Karpas-422 (cell line): ENCODE measurements at regions not wholly inside any gene's neighbourhood (a gene's known extent, or its start where the extent isn't known, plus 50 kb on each side); places are given as distances from the start of the nearest gene placed in this dataset.
"Not testable (repeated sequence)": the region's sequence is repeated elsewhere in the genome, so short reads cannot be mapped to it uniquely, and the experiment has no call there.

ENCODE experiments used
- DNase-seq: peaks from one replicate; pipeline ENCODE4 v3.0.0-alpha.2; 2015
- H2AFZ ChIP-seq: fragments of 200-600 bp; sonication (generic); 2 replicates; pipeline ENCODE4 v1.6.1; 2014; ENCODE audit warnings: antibody characterized with exemption, low read length, mixed read lengths
- H3K27ac ChIP-seq: fragments of 200-600 bp; sonication (generic); 2 replicates; pipeline ENCODE4 v1.5.1; 2014; ENCODE audit warnings: mild to moderate bottlenecking, low read length, moderate library complexity
- H3K27me3 ChIP-seq: fragments of 200-600 bp; sonication (generic); 2 replicates; pipeline ENCODE4 v1.6.1; 2014; ENCODE audit warnings: low read length, mixed read lengths
- H3K36me3 ChIP-seq: fragments of 200-600 bp; sonication (generic); 2 replicates; pipeline ENCODE4 v1.6.1; 2014; ENCODE audit warnings: low read length, mixed read lengths; ENCODE audit not compliant: insufficient read depth
- H3K4me1 ChIP-seq: fragments of 200-600 bp; sonication (generic); 2 replicates; pipeline ENCODE4 v1.6.1; 2014; ENCODE audit warnings: mild to moderate bottlenecking, low read length, mixed read lengths
- H3K4me2 ChIP-seq: fragments of 200-600 bp; sonication (generic); 2 replicates; pipeline ENCODE4 v1.6.1; 2014; ENCODE audit warnings: low read length, low read depth, mild to moderate bottlenecking; ENCODE audit not compliant: poor library complexity, severe bottlenecking
- H3K4me3 ChIP-seq: fragments of 200-600 bp; sonication (generic); 2 replicates; pipeline ENCODE4 v1.5.1; 2014; ENCODE audit warnings: mild to moderate bottlenecking, antibody characterized with exemption, low read length, mixed read lengths
- H3K79me2 ChIP-seq: fragments of 200-600 bp; sonication (generic); 2 replicates; pipeline ENCODE4 v1.6.1; 2014; ENCODE audit warnings: mild to moderate bottlenecking, low read length, mixed read lengths
- H3K9ac ChIP-seq: fragments of 200-600 bp; sonication (generic); 2 replicates; pipeline ENCODE4 v1.6.0; 2014; ENCODE audit warnings: low read length
- H3K9me2 ChIP-seq: fragments of 200-600 bp; sonication (generic), shearing (Covaris generic); replicated peaks from 2 replicates; pipeline ENCODE4 v1.6.0; 2014; ENCODE audit warnings: mild to moderate bottlenecking, low read length, moderate library complexity; ENCODE audit not compliant: insufficient read depth
- H3K9me3 ChIP-seq: fragments of 300-700, 200-600 bp; sonication (generic); 2 replicates; pipeline ENCODE4 v1.6.1; 2014; ENCODE audit warnings: low read length, mixed read lengths
- H4K20me1 ChIP-seq: fragments of 200-600 bp; sonication (generic); 2 replicates; pipeline ENCODE4 v1.6.1; 2014; ENCODE audit warnings: mild to moderate bottlenecking, antibody characterized with exemption, low read length, low read depth; ENCODE audit not compliant: insufficient read depth

DNA sequence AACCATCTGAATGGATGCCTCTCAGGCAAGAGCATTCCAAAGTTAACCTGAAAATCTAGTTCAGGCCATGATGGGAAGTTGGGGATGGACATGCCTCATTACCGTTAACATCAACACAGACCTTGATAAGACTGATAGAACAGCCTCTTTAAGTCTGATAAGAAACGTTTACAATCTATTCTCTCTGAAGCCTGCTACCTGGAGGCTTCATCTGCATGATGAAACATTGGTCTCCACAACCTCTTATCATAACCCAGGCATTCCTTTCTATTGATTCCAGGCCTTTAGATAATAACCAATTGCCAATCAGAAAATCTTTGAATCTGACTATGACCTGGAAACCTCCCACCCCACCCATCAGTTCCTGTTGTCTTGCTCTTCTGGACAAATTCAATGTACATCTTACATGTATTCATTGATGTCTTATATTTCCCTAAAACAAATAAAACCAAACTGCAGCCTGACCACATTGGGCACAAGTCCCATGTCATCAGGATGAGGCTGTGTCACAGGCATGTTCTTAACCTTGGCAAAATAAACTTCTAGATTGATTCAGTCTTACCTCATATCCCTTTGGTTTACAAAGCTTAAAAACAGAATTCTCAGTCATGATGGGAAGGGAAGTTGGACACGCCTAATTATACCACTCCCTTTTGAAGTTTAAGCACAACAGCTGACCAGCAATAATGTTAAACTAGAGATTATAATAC lies 843.8 kb upstream of the SPRY2 start:
- no peak for DNase-seq
- H3K4me3 ChIP-seq, result no peak overlapping the region

DNA sequence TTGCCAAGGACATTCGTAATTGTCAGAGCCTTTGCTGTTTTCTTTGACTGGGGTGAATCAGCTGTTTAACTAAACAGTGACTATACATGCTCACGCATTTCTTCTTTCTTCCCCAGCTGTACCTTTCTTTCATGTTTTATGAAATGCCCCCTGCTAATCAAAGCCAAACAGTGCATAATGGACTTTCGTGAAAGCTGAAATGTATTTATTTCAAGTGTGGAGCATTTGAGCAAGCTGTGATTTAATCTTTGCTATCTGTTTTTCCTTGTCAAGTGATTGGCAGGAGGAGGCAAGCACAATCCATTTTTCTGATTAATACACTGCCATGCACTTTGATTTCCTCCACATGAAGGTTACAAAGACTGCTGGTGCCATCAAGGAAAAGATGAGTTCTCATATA lies 831.7 kb upstream of the SPRY2 start:
- no peak for DNase-seq
- Histone ChIP-seq H3K27ac (no peak overlapping the region), H3K4me1 (no peaks in the 10 kb centered on the region), H3K36me3 (no peaks in the 10 kb centered on the region), H4K20me1 (no peaks in the 10 kb centered on the region), H3K9me3 (no peaks in the 10 kb centered on the region), H3K9ac (no peak overlapping the region), H3K4me2 (no peak overlapping the region), H3K79me2 (no peaks in the 10 kb centered on the region), H3K9me2 (no peaks in the 10 kb centered on the region), H3K4me3 (no peak overlapping the region), H2AFZ (no peak overlapping the region), H3K27me3 (no peaks in the 10 kb centered on the region)

More for the DNA sequence above, 843.8 kb upstream of the SPRY2 start:
- Histone ChIP-seq H3K4me2 (no peak overlapping the region), H4K20me1 (no peaks in the 10 kb centered on the region), H3K9me3 (peaks cover 3% of the 10 kb centered on the region; the same call in 1 of the 2 replicates), H3K9me2 (no peaks in the 10 kb centered on the region), H3K27me3 (no peaks in the 10 kb centered on the region), H3K9ac (no peak overlapping the region), H3K36me3 (no peaks in the 10 kb centered on the region), H3K79me2 (no peaks in the 10 kb centered on the region), H2AFZ (no peak overlapping the region), H3K4me1 (no peaks in the 10 kb centered on the region), H3K27ac (no peak overlapping the region)

DNA sequence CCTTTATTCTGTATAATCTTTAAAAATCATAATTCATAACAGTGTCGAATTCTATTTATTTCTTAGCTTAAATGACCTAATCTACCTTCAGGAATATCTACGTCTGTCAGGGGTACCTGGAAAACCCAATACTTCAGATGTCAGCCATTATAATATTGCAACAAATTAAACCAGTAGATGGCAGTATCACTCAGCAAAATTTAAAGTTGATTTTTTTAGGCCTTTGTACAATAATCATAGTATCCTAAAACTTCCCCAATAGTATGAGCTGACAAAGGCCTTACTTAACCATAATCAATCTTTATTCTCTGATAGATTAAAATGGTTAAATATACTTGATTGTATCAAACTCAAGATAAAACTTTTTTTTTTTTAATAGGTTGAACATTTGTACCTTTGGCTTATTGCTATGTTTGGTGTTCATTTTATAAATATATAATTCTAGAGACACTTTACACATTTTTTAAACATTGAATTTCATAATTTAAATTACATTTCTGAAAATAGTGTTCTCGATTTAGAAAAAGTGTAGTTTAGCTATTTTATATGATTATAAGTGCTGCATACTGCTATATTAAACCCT lies 830.2 kb upstream of the SPRY2 start:
- H3K9me2 ChIP-seq, result no peaks in the 10 kb centered on the region
- no peak overlapping the region for H3K4me2 ChIP-seq
- H2AFZ ChIP-seq, result no peak overlapping the region
- no peaks in the 10 kb centered on the region for H3K36me3 ChIP-seq
- no peaks in the 10 kb centered on the region for H4K20me1 ChIP-seq
- H3K9me3 ChIP-seq, result no peaks in the 10 kb centered on the region
- H3K79me2 ChIP-seq, result no peaks in the 10 kb centered on the region
- no peaks in the 10 kb centered on the region for H3K27me3 ChIP-seq
- H3K27ac ChIP-seq, result no peak overlapping the region
- no peaks in the 10 kb centered on the region for H3K4me1 ChIP-seq
- peak; percentile 69 for DNase-seq
- H3K4me3 ChIP-seq, result no peak overlapping the region
- H3K9ac ChIP-seq, result no peak overlapping the region

DNA sequence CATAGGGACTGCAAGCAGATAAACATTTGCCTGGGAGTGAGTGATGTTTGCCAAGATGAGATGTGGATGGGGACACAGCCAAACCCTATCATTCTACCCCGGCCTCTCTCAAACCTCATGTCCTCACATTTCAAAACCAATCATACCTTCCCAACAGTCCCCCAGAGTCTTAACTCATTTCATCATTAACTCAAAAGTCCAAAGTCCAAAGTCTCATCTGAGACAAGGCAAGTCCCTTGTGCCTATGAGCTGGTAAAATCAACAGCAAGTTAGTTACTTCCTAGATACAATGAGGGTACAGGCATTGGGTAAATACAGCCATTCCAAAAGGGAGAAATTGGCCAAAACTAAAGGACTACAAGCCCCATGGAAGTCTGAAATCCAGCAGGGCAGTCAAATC lies 822.9 kb upstream of the SPRY2 start:
- not testable (repeated sequence) for H3K4me1 ChIP-seq, H3K4me3 ChIP-seq, H3K27me3 ChIP-seq, H3K36me3 ChIP-seq, DNase-seq, H3K9me3 ChIP-seq, H3K79me2 ChIP-seq, H4K20me1 ChIP-seq, H3K4me2 ChIP-seq, H3K9me2 ChIP-seq, H2AFZ ChIP-seq, H3K27ac ChIP-seq, H3K9ac ChIP-seq

DNA sequence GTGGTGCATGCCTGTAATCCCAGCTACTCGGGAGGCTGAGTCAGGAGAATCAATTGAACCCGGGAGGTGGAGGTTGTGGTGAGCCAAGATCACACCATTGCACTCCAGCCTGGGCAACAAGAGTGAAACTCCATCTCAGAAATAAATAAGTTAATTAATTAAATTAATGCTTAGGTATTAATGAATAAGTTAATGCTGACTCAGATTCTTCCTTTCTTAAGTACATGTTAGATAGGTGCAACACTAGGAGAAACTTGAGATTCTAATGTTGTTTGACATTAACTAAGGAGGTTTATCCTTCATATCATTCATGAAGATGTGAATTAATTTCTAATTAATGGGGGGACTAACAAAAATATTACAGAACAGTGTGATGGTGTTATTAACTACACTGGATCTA lies 812.6 kb upstream of the SPRY2 start:
- H3K9ac ChIP-seq, result no peak overlapping the region
- DNase-seq, result no peak
- H3K9me3 ChIP-seq, result peaks cover 13% of the 10 kb centered on the region
- no peak overlapping the region for H3K27ac ChIP-seq
- no peak overlapping the region for H3K4me2 ChIP-seq
- no peaks in the 10 kb centered on the region for H3K9me2 ChIP-seq
- no peak overlapping the region for H3K4me3 ChIP-seq
- no peaks in the 10 kb centered on the region for H4K20me1 ChIP-seq
- H2AFZ ChIP-seq, result no peak overlapping the region
- H3K79me2 ChIP-seq, result no peaks in the 10 kb centered on the region
- no peaks in the 10 kb centered on the region for H3K27me3 ChIP-seq
- H3K36me3 ChIP-seq, result no peaks in the 10 kb centered on the region
- H3K4me1 ChIP-seq, result no peaks in the 10 kb centered on the region

DNA sequence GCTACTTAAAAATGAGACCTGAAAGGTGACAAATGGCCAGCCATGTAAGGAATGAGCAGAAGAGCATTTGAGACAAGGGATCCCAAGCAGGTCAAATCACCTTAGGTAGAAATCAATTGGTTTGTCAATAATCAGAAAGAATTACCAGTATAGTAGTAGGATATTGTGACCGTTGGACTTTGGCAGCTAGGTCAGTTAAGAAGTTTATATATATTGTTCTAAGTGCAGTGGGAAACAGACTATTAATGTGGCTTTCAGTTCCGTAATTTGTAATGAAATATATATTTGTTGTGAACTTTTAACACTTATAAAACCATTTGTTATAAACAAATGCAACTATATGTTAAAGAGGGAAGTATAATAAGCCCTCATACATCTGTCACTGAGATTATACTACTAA lies 807.9 kb upstream of the SPRY2 start:
- Histone ChIP-seq H3K4me1 (no peaks in the 10 kb centered on the region), H2AFZ (no peak overlapping the region), H3K9me2 (no peaks in the 10 kb centered on the region), H3K27me3 (no peaks in the 10 kb centered on the region), H3K36me3 (no peaks in the 10 kb centered on the region), H4K20me1 (no peaks in the 10 kb centered on the region), H3K4me2 (no peak overlapping the region), H3K9ac (no peak overlapping the region), H3K27ac (no peak overlapping the region), H3K9me3 (peaks cover 10% of the 10 kb centered on the region; the same call in 1 of the 2 replicates), H3K4me3 (no peak overlapping the region), H3K79me2 (no peaks in the 10 kb centered on the region)
- no peak for DNase-seq

DNA sequence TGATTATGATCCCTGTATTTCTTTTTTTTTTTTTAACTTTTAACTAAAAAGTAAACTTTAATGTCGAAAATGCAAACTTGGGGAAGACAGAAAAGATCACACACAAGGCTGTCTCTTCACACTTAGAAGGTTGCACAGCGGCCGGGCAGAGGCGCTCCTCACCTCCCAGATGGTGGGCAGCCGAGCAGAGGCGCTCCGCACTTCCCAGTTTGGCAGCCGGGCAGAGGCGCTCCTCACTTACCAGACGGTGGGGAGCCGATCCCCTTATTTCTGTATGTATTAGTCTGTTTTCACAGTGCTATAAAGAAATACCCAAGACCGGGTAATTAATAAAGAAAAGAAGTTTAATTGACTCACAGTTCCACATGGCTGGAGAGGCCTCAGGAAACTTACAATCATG lies 805.6 kb upstream of the SPRY2 start:
- not testable (repeated sequence) for H3K27me3 ChIP-seq, H3K9me2 ChIP-seq, H4K20me1 ChIP-seq, H2AFZ ChIP-seq, H3K4me2 ChIP-seq, H3K9ac ChIP-seq, H3K79me2 ChIP-seq, H3K4me1 ChIP-seq, DNase-seq, H3K27ac ChIP-seq, H3K36me3 ChIP-seq, H3K4me3 ChIP-seq
- peaks cover 13% of the 10 kb centered on the region for H3K9me3 ChIP-seq

DNA sequence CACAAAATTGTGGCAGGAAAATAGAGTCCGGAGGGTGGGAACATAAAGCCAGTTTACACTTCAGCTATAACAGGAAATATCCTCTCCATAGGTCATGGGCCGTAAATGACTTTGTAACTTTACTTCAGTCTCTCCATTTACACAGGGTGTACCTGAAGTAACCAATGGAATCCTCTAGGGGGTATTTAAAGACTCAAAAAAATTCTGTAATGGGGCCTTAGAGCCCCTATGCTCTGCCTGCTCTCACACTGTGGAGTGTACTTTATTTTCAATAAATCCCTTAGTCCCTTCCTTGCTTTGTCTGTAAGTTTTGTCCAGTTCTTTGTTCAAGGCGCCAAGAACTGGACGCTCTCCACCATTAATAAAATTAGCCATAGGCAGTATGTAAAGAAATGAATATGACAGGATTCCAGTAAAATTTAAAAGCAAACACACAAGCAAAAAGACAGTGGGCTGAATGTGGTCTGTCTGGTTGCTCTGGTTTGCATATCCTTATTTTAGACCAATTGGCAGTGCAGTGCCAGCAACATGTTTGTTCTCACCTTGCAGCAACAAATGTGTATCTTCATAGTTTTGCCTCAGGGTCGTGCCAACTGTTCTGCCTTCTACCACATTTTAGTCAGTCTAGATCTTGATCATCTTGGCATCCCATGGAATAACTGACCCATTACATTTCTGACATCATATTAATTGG lies 801.5 kb upstream of the SPRY2 start:
- no peak overlapping the region for H3K4me2 ChIP-seq
- no peaks in the 10 kb centered on the region for H4K20me1 ChIP-seq
- no peaks in the 10 kb centered on the region for H3K4me1 ChIP-seq
- no peaks in the 10 kb centered on the region for H3K27me3 ChIP-seq
- H3K4me3 ChIP-seq, result no peak overlapping the region
- no peak overlapping the region for H2AFZ ChIP-seq
- no peak overlapping the region for H3K9ac ChIP-seq
- no peak for DNase-seq
- no peaks in the 10 kb centered on the region for H3K79me2 ChIP-seq
- H3K36me3 ChIP-seq, result no peaks in the 10 kb centered on the region
- H3K27ac ChIP-seq, result no peak overlapping the region
- peaks cover 7% of the 10 kb centered on the region for H3K9me3 ChIP-seq
- no peaks in the 10 kb centered on the region for H3K9me2 ChIP-seq
